HG02943 (cell line): ENCODE measurements at regions not wholly inside any gene's neighbourhood (a gene's known extent, or its start where the extent isn't known, plus 50 kb on each side); places are given as distances from the start of the nearest gene placed in this dataset.

Experiments
- ATAC-seq: cut with Tn5 transposase; IDR thresholded peaks from one replicate; pipeline ENCODE4 v1.9.1; 2021; ENCODE audit warnings: mild to moderate bottlenecking, low read depth, moderate library complexity; ENCODE audit not compliant: unreplicated experiment

GRCh38 chr4:23547601-23548000 is 342.2 kb downstream of the PPARGC1A start:
- no peak for ATAC-seq

GRCh38 chr4:23547096-23547495 is 342.8 kb downstream of the PPARGC1A start:
- ATAC-seq = no peak

GRCh38 chr4:23539969-23540569 is 349.8 kb downstream of the PPARGC1A start:
- ATAC-seq = no peak

- ATAC-seq = no peak
These were observed 356.0 kb downstream of the PPARGC1A start for GRCh38 chr4:23533859-23534258.

- no peak for ATAC-seq
These were observed 373.1 kb downstream of the PPARGC1A start for GRCh38 chr4:23516716-23517115.

- no peak for ATAC-seq
These were observed 385.8 kb downstream of the PPARGC1A start for GRCh38 chr4:23504083-23504482.

GRCh38 chr4:23500894-23501449 is 388.9 kb downstream of the PPARGC1A start:
- ATAC-seq = no peak

GRCh38 chr4:23485801-23486200 is 404.0 kb downstream of the PPARGC1A start:
- no peak for ATAC-seq

- no peak for ATAC-seq
These were observed 405.2 kb downstream of the PPARGC1A start for GRCh38 chr4:23484689-23485088.

- ATAC-seq = no peak
These were observed 406.4 kb downstream of the PPARGC1A start for GRCh38 chr4:23483320-23483960.

GRCh38 chr4:23481566-23481965 is 408.3 kb downstream of the PPARGC1A start:
- ATAC-seq = no peak

- no peak for ATAC-seq
These were observed 411.9 kb downstream of the PPARGC1A start for GRCh38 chr4:23477905-23478304.

GRCh38 chr4:23476515-23477090 is 413.2 kb downstream of the PPARGC1A start:
- no peak for ATAC-seq

- ATAC-seq = no peak
These were observed 426.8 kb downstream of the PPARGC1A start for GRCh38 chr4:23463071-23463470.

GRCh38 chr4:23458054-23458453 is 431.8 kb downstream of the PPARGC1A start:
- ATAC-seq = no peak

- ATAC-seq = no peak
These were observed 433.0 kb downstream of the PPARGC1A start for GRCh38 chr4:23456864-23457263.

- ATAC-seq = no peak
These were observed 434.2 kb downstream of the PPARGC1A start for GRCh38 chr4:23455456-23456158.

- ATAC-seq = no peak
These were observed 448.2 kb downstream of the PPARGC1A start for GRCh38 chr4:23441530-23442069.

GRCh38 chr4:23438764-23439163 is 451.1 kb downstream of the PPARGC1A start:
- ATAC-seq = no peak

- no peak for ATAC-seq
These were observed 460.4 kb downstream of the PPARGC1A start for GRCh38 chr4:23429497-23429896.

- ATAC-seq = no peak
These were observed 464.3 kb downstream of the PPARGC1A start for GRCh38 chr4:23425570-23425969.
